ENCODE measurements at regions not wholly inside any gene's neighbourhood (a gene's known extent, or its start where the extent isn't known, plus 50 kb on each side); places are given as distances from the start of the nearest gene placed in this dataset.

GRCh38 chr12:39011166-39011565 lies 105.8 kb upstream of the CPNE8 start:
- no peak for TF ChIP-seq CTCF (IDR thresholded peaks at IDR 0.05 in 4 of 5, conservative IDR thresholded peaks at IDR 0.05 in 1 of 5)
- TF ChIP-seq POLR2A (IDR thresholded peaks at IDR 0.05), result no peak

Measured in gastrocnemius medialis (tissue), 4 donors.